AG09319 (cell line): ENCODE measurements at regions not wholly inside any gene's neighbourhood (a gene's known extent, or its start where the extent isn't known, plus 50 kb on each side); places are given as distances from the start of the nearest gene placed in this dataset.

Source experiments
- DNase-seq: peaks from one replicate; pipeline ENCODE4 v3.0.0-alpha.2; 2010; ENCODE audit warnings: low read depth; ENCODE audit errors: extremely low read depth
- TF ChIP-seq, protein P1 (sequence below): IDR thresholded peaks from 2 replicates; pipeline ENCODE4 v1.5.1; 2011; ENCODE audit warnings: low read depth, mild to moderate bottlenecking, inconsistent platforms, low read length, moderate library complexity

DNA sequence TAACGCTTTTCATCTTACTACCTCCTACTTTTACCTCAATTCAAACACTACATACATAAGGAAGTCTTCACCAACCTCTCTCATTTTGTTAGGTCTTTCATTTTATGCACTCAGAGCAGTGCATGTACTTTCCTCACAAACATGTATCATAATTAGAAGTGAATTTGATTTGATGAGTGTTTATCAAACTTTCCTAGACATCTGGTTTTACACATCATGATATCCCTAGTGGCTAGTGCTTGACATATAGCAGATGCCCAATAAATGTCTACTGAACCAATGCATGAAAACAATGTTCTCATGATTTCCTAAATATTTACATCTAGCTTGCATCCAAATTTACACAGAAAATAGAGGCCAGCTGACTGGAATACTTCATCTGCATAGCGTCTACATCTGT is 323.4 kb upstream of the KIF2B start:
- DNase-seq, result no peak
- TF ChIP-seq, protein P1, sequence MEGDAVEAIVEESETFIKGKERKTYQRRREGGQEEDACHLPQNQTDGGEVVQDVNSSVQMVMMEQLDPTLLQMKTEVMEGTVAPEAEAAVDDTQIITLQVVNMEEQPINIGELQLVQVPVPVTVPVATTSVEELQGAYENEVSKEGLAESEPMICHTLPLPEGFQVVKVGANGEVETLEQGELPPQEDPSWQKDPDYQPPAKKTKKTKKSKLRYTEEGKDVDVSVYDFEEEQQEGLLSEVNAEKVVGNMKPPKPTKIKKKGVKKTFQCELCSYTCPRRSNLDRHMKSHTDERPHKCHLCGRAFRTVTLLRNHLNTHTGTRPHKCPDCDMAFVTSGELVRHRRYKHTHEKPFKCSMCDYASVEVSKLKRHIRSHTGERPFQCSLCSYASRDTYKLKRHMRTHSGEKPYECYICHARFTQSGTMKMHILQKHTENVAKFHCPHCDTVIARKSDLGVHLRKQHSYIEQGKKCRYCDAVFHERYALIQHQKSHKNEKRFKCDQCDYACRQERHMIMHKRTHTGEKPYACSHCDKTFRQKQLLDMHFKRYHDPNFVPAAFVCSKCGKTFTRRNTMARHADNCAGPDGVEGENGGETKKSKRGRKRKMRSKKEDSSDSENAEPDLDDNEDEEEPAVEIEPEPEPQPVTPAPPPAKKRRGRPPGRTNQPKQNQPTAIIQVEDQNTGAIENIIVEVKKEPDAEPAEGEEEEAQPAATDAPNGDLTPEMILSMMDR, result no peak

DNA sequence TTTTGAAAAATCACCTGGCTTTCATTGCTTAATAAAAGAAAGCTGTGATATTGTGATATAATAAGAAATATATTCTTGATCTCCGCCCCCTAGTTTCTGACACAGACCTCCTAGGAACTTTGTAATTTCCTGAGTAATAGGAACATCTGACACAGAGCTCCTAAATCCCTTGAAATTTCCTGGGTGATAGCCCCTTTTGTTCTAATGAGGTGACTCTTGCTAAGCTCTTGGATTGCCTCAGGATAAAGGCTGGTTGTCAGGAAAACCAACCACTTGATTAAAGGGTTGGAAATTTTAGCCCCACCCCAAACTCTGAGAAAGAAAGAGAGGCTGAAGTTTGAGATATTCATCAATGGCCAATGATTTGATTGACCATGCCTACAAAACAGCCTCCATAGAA is 326.4 kb upstream of the KIF2B start:
- no peak for DNase-seq
- TF ChIP-seq, protein P1, result no peak

DNA sequence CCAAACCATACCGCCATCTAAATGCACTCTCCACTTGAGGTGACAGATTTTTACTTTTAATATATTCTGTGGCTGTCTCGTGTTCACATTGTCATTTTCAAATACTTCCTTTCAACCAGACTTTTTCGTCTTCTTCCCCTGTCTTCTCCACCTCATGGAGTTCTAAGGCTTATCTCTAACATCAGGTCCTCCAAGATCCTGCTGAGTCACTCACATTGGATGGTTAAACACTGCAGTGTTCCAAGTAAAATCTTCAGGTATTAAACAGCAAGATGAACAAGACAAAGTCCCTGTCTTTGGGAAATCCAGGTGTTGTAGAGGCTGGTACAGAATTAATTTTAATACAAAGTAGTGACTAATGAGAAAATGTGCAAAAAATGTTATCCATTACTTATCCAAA is 330.2 kb upstream of the KIF2B start:
- no peak for DNase-seq
- TF ChIP-seq, protein P1, result no peak

DNA sequence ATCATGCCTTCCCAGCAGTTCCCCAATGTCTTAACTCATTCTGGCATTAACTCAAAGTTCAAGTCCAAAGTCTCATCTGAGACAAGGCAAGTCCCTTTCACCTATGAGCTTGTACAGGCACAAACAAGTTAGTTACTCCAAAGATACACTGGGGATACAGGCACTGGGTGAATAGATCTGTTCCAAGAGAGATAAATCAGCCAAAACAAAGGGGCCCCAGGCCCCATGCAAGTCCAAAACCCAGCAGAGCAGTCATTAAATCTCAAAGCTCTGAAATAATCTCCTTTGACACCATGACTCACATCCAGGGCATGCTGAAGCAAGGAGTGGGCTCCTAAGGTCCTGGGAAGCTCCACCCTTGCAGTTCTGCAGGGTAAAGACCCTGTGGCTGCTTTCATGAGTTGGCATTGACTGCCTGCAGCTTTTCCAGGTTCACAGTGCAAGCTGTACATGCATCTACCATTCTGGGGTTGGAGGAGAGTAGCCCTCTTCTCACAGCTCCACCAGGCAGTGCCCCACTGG is 332.2 kb upstream of the KIF2B start:
- TF ChIP-seq, protein P1, result no peak
- DNase-seq, result no peak

DNA sequence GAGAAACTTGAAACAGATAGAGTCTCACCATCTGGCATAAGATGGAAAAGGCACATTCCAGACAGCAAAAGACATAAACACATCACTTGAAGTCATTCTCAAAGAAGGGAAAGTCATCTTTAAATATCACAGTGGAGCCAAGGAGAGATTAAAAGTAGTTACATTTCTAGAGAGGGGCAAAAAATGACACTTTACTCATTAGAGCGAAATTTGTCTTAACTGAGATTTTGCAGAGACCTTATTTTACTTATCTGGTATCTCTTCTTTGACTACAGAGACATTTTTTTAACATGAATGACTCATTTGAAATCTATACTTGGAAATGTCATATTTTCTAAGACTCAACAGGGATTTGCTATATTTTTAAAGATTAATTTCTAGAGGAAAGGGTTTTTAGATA is 339.0 kb upstream of the KIF2B start:
- TF ChIP-seq, protein P1, result no peak

DNA sequence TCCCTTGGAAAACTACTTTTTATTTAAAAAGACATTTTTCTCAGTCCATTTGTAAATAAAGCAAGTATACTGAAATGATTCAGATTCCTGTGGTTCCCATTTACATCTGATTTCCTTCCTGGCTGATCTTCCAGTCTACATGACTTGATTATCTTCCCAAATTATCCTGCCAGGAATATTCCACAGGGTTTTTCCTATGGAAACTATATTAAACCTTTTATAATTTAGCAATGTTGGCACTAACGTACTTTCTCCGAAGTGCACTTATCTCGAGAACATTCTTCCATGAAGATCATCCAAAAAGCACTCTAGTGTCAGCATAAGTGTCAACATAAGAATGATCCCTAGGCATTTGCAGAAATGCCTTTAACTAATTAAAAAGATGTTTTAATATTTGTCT is 347.7 kb upstream of the KIF2B start:
- no peak for DNase-seq
- TF ChIP-seq, protein P1, result no peak

More for the DNA sequence above, 339.0 kb upstream of the KIF2B start:
- DNase-seq, result no peak

DNA sequence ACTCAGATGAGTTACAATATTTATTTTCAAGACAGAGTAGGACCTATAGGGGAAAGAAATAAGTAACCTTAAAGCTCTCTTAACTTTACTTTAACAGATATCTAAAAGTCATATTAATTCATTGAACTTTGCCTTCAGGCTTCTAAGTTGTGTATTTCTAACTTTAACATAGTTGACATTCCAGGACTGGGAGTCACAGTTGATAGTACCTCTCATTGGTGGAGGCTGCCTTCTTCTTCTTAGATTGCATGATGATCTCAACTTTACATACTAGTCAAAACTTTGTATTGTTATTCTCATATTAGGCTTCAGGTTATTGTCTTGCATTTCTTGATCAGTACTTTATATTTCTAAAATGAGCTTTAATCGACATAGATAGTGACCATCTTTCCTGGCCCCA is 350.1 kb upstream of the KIF2B start:
- TF ChIP-seq, protein P1, result no peak
- no peak for DNase-seq
